Naive thymus-derived CD4-positive, alpha-beta T cell (primary cell): ENCODE measurements at regions not wholly inside any gene's neighbourhood (a gene's known extent, or its start where the extent isn't known, plus 50 kb on each side); places are given as distances from the start of the nearest gene placed in this dataset.

Source experiments
- ATAC-seq: fragments of 150-1000 bp; cut with Tn5 transposase; 2 replicates; pipeline ENCODE4 v1.10.0; 2021; ENCODE audit warnings: mild to moderate bottlenecking, moderate library complexity
- CTCF ChIA-PET: fragments of 350-600 bp; sonication (Branson Sonifier 250); formaldehyde crosslinking; loops from one replicate; lab custom pipeline; 2021; ENCODE audit warnings: antibody characterized with exemption; lab: Charles Lee
- POLR2A ChIA-PET: fragments of 350-600 bp; sonication (Branson Sonifier 250); formaldehyde crosslinking; loops from one replicate; lab custom pipeline; 2021; ENCODE audit warnings: antibody characterized with exemption, inconsistent platforms; lab: Charles Lee
- DNase-seq, 9 donors: peaks; one replicate each; pipeline versions ENCODE4 v3.0.0 to v3.0.0-alpha.2; 2020 to 2022; ENCODE audit warnings: mixed read lengths in 1 of 9
- H3K27ac ChIP-seq: one replicate; pipeline ENCODE4 v1.7.0; 2013; ENCODE audit warnings: mild to moderate bottlenecking, low read depth, low read length, moderate library complexity
- H3K27me3 ChIP-seq, 2 donors: one replicate each; pipeline ENCODE4 v1.7.0; 2013; ENCODE audit warnings: low read length in 2 of 2, mild to moderate bottlenecking in 2 of 2, moderate library complexity in 2 of 2; ENCODE audit not compliant: control insufficient read depth in 2 of 2, insufficient read depth in 2 of 2
- H3K36me3 ChIP-seq, 3 experiments: 1 replicate in 2 of 3; 2 replicates in 1 of 3; pipeline ENCODE4 v1.7.0; 2013; ENCODE audit warnings: low read length in 3 of 3, mild to moderate bottlenecking in 3 of 3, moderate library complexity in 1 of 3; ENCODE audit not compliant: insufficient read depth in 3 of 3, control insufficient read depth in 2 of 3
- H3K4me1 ChIP-seq, 2 donors: one replicate each; pipeline ENCODE4 v1.7.0; 2013; ENCODE audit warnings: low read length in 2 of 2, mild to moderate bottlenecking in 2 of 2, moderate library complexity in 1 of 2; ENCODE audit not compliant: control insufficient read depth in 2 of 2, insufficient read depth in 2 of 2
- H3K4me3 ChIP-seq: 2 replicates; pipeline ENCODE4 v1.7.0; 2013; ENCODE audit warnings: mild to moderate bottlenecking, low read length
- H3K9me3 ChIP-seq, 3 experiments: 1 replicate in 2 of 3; 2 replicates in 1 of 3; pipeline ENCODE4 v1.7.0; 2013; ENCODE audit warnings: low read length in 3 of 3; ENCODE audit not compliant: control insufficient read depth in 2 of 3
- H3K27ac Mint-ChIP-seq, 9 donors: one replicate each; pipeline ENCODE4 v1.8.0; 2020 to 2022; ENCODE audit warnings: mixed read lengths in 9 of 9, mild to moderate bottlenecking in 8 of 9, moderate library complexity in 5 of 9, inconsistent platforms in 2 of 9
- H3K27me3 Mint-ChIP-seq, 5 donors: one replicate each; pipeline ENCODE4 v1.8.0; 2021 to 2022; ENCODE audit warnings: mixed read lengths in 5 of 5, mild to moderate bottlenecking in 1 of 5
- H3K36me3 Mint-ChIP-seq, 5 donors: one replicate each; pipeline ENCODE4 v1.8.0; 2020 to 2022; ENCODE audit warnings: mixed read lengths in 5 of 5, mild to moderate bottlenecking in 3 of 5, inconsistent platforms in 1 of 5
- H3K4me1 Mint-ChIP-seq, 7 donors: one replicate each; pipeline ENCODE4 v1.8.0; 2020 to 2022; ENCODE audit warnings: mixed read lengths in 7 of 7, mild to moderate bottlenecking in 3 of 7, inconsistent platforms in 1 of 7
- H3K4me3 Mint-ChIP-seq, 10 donors: one replicate each; pipeline ENCODE4 v1.8.0; 2020 to 2022; ENCODE audit warnings: mild to moderate bottlenecking in 10 of 10, mixed read lengths in 10 of 10, moderate library complexity in 6 of 10, inconsistent platforms in 2 of 10
- H3K9me3 Mint-ChIP-seq, 11 donors: one replicate each; pipeline ENCODE4 v1.8.0; 2020 to 2022; ENCODE audit warnings: mixed read lengths in 11 of 11, mild to moderate bottlenecking in 4 of 11, inconsistent platforms in 1 of 11, moderate library complexity in 1 of 11
- intact Hi-C, 2 donors: fragments of 100-400 bp; cut with micrococcal nuclease; formaldehyde crosslinking; loops; one replicate each; pipeline ENCODE4 v1.15.1; 2023

DNA sequence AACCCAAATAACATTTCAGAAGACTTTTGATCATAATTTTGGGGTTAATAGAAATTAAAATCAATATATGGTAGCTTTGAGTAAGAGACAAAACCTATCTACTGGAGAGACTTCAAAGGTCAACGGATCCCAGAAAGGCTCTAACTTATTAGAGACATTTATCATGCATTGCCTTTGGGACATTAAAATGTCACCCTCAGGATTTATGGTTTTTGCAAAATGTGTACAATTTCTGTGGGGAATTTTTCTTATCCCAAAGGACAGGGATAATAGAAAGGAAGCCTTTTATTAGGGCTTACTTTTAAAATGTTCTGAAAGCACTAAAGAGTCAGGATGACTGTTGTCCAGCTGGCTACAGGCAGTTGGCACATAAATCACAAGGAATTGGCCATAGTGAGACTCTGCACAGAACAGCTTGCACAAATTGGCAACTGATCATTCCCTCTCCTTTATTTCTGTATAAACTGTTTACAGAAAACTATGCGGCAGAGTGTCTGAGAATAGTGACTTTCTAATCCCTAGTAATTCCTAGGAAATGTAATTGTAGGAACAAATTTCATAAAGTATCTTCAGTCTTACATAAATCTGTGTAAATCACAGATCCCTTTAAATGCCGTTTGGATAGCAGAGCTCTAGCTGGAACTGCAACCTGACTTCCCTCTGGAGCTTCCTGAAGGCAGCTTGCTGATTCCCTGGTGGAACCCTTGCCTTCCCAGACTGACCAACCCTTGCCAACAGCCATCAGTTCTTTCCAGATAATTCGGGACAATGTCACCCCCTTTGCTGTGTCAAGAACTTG is 201.1 kb upstream of the PREP start:
- Histone ChIP-seq H3K27ac (no peak overlapping the region), H3K36me3 (no peaks in the 10 kb centered on the region), H3K27me3 (no peaks in the 10 kb centered on the region), H3K9me3 (no peaks in the 10 kb centered on the region), H3K4me3 (no peak overlapping the region), H3K4me1 (peaks cover 0 to 3% of the 10 kb centered on the region in 2 donors)
- H3K9me3 Mint-ChIP-seq = peaks cover 0 to 8% (median 0%) of the 10 kb centered on the region in 11 donors
- no peak overlapping the region for H3K27ac Mint-ChIP-seq
- ATAC-seq (no peak), DNase-seq (no peak)
- CTCF ChIA-PET = no interaction called here
- POLR2A ChIA-PET = no interaction called here
- no peak overlapping the region for H3K4me3 Mint-ChIP-seq
- H3K36me3 Mint-ChIP-seq = peaks cover 0 to 22% (median 0%) of the 10 kb centered on the region in 5 donors
- intact Hi-C loops = no loop called here
- H3K4me1 Mint-ChIP-seq = peaks cover 0 to 14% (median 0%) of the 10 kb centered on the region in 7 donors
- H3K27me3 Mint-ChIP-seq = peaks cover under 1 to 10% (median 5%) of the 10 kb centered on the region in 5 donors

DNA sequence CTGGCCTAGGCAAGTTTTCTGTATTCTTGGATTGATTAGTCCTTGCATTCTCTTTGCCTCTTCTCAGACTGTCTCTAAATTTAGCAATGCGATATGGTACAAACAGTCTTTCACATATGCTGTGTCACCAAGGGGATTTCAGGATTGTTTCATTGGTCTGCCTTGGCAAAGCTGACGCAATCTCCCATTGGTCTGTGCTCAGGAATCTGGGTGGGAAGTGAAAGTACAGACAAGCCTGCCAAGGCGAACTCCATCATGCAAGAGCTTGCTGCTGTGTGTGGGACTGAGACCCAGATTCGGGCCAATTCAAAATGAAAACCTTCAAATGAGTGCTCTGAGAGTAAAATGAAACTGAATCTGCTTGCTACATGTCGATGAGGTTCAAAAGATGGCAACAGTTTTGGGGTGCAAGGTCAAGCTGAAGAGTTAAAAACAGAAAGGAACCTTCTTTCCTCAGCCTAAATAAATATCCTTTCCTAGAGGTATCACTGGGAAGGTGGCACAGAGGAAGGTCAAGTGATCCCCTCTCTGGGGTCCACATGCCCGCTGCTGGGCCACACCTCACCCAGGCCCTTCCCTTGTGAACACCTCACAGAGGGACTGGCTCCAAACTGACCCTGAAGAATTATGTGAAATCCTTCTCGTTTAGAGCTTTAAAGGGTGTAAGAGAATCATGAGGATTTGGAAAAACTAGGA is 198.8 kb upstream of the PREP start:
- Mint-ChIP-seq H3K27me3 (peaks cover 2 to 11% (median 5%) of the 10 kb centered on the region in 5 donors), H3K4me1 (peaks cover 0 to 18% (median 0%) of the 10 kb centered on the region in 7 donors), H3K36me3 (peaks cover 0 to 28% (median 0%) of the 10 kb centered on the region in 5 donors), H3K4me3 (peak overlapping the region in 1 of 10 donors; percentile 67), H3K9me3 (peaks cover 0 to 12% (median 0%) of the 10 kb centered on the region in 11 donors), H3K27ac (peak overlapping the region in 1 of 9 donors; percentile 86)
- no peaks in the 10 kb centered on the region for H3K27me3 ChIP-seq
- no peak overlapping the region for H3K4me3 ChIP-seq
- intact Hi-C loops = loop anchor here in 1 of 2 donors (2.0 kb wide), 1 partner anchor 45 kb away; no protein-coding TSS in a partner anchor
- no peak overlapping the region for H3K27ac ChIP-seq
- ChIA-PET POLR2A (no interaction called here), CTCF (no interaction called here)
- no peaks in the 10 kb centered on the region for H3K36me3 ChIP-seq
- H3K9me3 ChIP-seq = no peaks in the 10 kb centered on the region
- H3K4me1 ChIP-seq = peaks cover 0 to 3% of the 10 kb centered on the region in 2 donors
- DNase-seq (peak in 1 of 9 donors; percentile 40), ATAC-seq (peak; percentile 75)

GRCh38 chr6:105600336-105601260 is 197.7 kb upstream of the PREP start:
- H3K36me3 Mint-ChIP-seq = peaks cover 0 to 23% (median 0%) of the 10 kb centered on the region in 5 donors
- H3K36me3 ChIP-seq = no peaks in the 10 kb centered on the region
- H3K4me3 Mint-ChIP-seq = no peak overlapping the region
- ATAC-seq = no peak
- intact Hi-C loops = loop anchor here in 1 of 2 donors (2.0 kb wide), 1 partner anchor 46 kb away; no protein-coding TSS in a partner anchor
- no peaks in the 10 kb centered on the region for H3K9me3 ChIP-seq
- CTCF ChIA-PET = no interaction called here
- H3K27me3 Mint-ChIP-seq = peaks cover 2 to 11% (median 5%) of the 10 kb centered on the region in 5 donors
- H3K27ac Mint-ChIP-seq = peak overlapping the region in 1 of 9 donors; percentile 86
- peaks cover 0 to 23% (median 0%) of the 10 kb centered on the region in 7 donors for H3K4me1 Mint-ChIP-seq
- H3K9me3 Mint-ChIP-seq = peaks cover 0 to 10% (median 0%) of the 10 kb centered on the region in 11 donors
- no peak for DNase-seq
- POLR2A ChIA-PET = no interaction called here
- H3K4me1 ChIP-seq = peaks cover 0 to 3% of the 10 kb centered on the region in 2 donors
- no peak overlapping the region for H3K4me3 ChIP-seq
- H3K27ac ChIP-seq = no peak overlapping the region
- no peaks in the 10 kb centered on the region for H3K27me3 ChIP-seq

- Mint-ChIP-seq H3K9me3 (peaks cover 0 to 6% (median 0%) of the 10 kb centered on the region in 11 donors), H3K4me3 (no peak overlapping the region), H3K4me1 (peaks cover 0 to 32% (median 0%) of the 10 kb centered on the region in 7 donors), H3K27ac (peak overlapping the region in 1 of 9 donors; percentile 40), H3K27me3 (peaks cover 0 to 10% (median 6%) of the 10 kb centered on the region in 5 donors), H3K36me3 (peaks cover 0 to 15% (median 0%) of the 10 kb centered on the region in 5 donors)
- POLR2A ChIA-PET = no interaction called here
- no peaks in the 10 kb centered on the region for H3K27me3 ChIP-seq
- ATAC-seq = no peak
- H3K27ac ChIP-seq = no peak overlapping the region
- no peak for DNase-seq
- CTCF ChIA-PET = no interaction called here
- H3K9me3 ChIP-seq = no peaks in the 10 kb centered on the region
- peaks cover 0 to 3% of the 10 kb centered on the region in 2 donors for H3K4me1 ChIP-seq
- no peak overlapping the region for H3K4me3 ChIP-seq
- intact Hi-C loops = no loop called here
- H3K36me3 ChIP-seq = no peaks in the 10 kb centered on the region
Measured at GRCh38 chr6:105598264-105598663, 195.4 kb upstream of the PREP start.

GRCh38 chr6:105596284-105596755 is 193.4 kb upstream of the PREP start:
- H3K9me3 ChIP-seq = no peaks in the 10 kb centered on the region
- Mint-ChIP-seq H3K27ac (no peak overlapping the region), H3K4me3 (no peak overlapping the region), H3K9me3 (peaks cover 0 to 6% (median 0%) of the 10 kb centered on the region in 11 donors), H3K27me3 (peaks cover 0 to 10% (median 6%) of the 10 kb centered on the region in 5 donors), H3K4me1 (peaks cover 0 to 41% (median 2%) of the 10 kb centered on the region in 7 donors), H3K36me3 (peaks cover 0 to 14% (median 0%) of the 10 kb centered on the region in 5 donors)
- ChIA-PET POLR2A (no interaction called here), CTCF (no interaction called here)
- no peak overlapping the region for H3K27ac ChIP-seq
- intact Hi-C loops = no loop called here
- H3K4me1 ChIP-seq = peaks cover 0 to 6% of the 10 kb centered on the region in 2 donors
- H3K4me3 ChIP-seq = no peak overlapping the region
- no peak for ATAC-seq
- no peak for DNase-seq
- H3K36me3 ChIP-seq = no peaks in the 10 kb centered on the region
- H3K27me3 ChIP-seq = no peaks in the 10 kb centered on the region

DNA sequence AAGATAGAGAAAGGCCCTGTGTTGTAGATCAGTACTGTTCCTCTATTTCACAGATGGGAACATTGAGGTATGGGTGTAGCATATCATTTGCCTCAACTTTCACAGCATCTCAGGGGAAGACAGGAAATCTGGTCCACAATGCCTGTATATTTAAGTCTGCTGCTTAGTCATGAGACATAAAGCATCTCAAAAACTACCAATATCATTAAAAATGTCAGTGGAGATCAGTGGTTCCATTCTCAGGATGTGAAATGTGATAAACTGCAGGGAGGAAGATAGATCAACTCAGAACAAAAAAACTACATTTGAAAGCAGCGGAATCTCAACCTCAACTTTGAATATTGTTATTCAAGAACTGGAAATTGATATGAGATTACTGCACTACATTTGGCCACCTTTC is 192.9 kb upstream of the PREP start:
- no peaks in the 10 kb centered on the region for H3K27me3 ChIP-seq
- no peak for DNase-seq
- no peaks in the 10 kb centered on the region for H3K36me3 ChIP-seq
- no peak overlapping the region for H3K27ac ChIP-seq
- peaks cover 0 to 10% (median 6%) of the 10 kb centered on the region in 5 donors for H3K27me3 Mint-ChIP-seq
- H3K9me3 Mint-ChIP-seq = peaks cover 0 to 6% (median 0%) of the 10 kb centered on the region in 11 donors
- peaks cover 0 to 11% of the 10 kb centered on the region in 2 donors for H3K4me1 ChIP-seq
- H3K4me3 ChIP-seq = no peak overlapping the region
- peaks cover 0 to 41% (median 7%) of the 10 kb centered on the region in 7 donors for H3K4me1 Mint-ChIP-seq
- H3K9me3 ChIP-seq = no peaks in the 10 kb centered on the region
- peaks cover 0 to 16% (median 0%) of the 10 kb centered on the region in 5 donors for H3K36me3 Mint-ChIP-seq
- intact Hi-C loops = no loop called here
- ChIA-PET CTCF (no interaction called here), POLR2A (no interaction called here)
- no peak for ATAC-seq
- no peak overlapping the region for H3K4me3 Mint-ChIP-seq
- no peak overlapping the region for H3K27ac Mint-ChIP-seq
